GM21619 (cell line): ENCODE measurements at regions not wholly inside any gene's neighbourhood (a gene's known extent, or its start where the extent isn't known, plus 50 kb on each side); places are given as distances from the start of the nearest gene placed in this dataset.
"Not testable (repeated sequence)": the region's sequence is repeated elsewhere in the genome, so short reads cannot be mapped to it uniquely, and the experiment has no call there.

Experiments
- ATAC-seq: cut with Tn5 transposase; IDR thresholded peaks from one replicate; pipeline ENCODE4 v1.9.1; 2021; ENCODE audit not compliant: unreplicated experiment

- ATAC-seq: no peak
These were observed 103.0 kb upstream of the HES1 start for GRCh38 chr3:194032828-194033435.

- no peak for ATAC-seq
These were observed 101.3 kb upstream of the HES1 start for GRCh38 chr3:194034346-194035336.

- no peak for ATAC-seq
These were observed 100.4 kb upstream of the HES1 start for GRCh38 chr3:194035406-194036138.

GRCh38 chr3:194036842-194037241 is 99.1 kb upstream of the HES1 start:
- ATAC-seq: no peak

- ATAC-seq: not testable (repeated sequence)
These were observed 97.6 kb upstream of the HES1 start for GRCh38 chr3:194038346-194038745.

- ATAC-seq: no peak
These were observed 97.0 kb upstream of the HES1 start for GRCh38 chr3:194038960-194039359.

GRCh38 chr3:194040516-194041273 is 95.3 kb upstream of the HES1 start:
- no peak for ATAC-seq

- ATAC-seq: no peak
These were observed 93.0 kb upstream of the HES1 start for GRCh38 chr3:194042927-194043326.

- ATAC-seq: no peak
These were observed 92.4 kb upstream of the HES1 start for GRCh38 chr3:194043516-194043915.

GRCh38 chr3:194045289-194045688 is 90.7 kb upstream of the HES1 start:
- peak; percentile 93 for ATAC-seq

- no peak for ATAC-seq
These were observed 90.0 kb upstream of the HES1 start for GRCh38 chr3:194045919-194046318.

GRCh38 chr3:194046531-194046930 is 89.4 kb upstream of the HES1 start:
- no peak for ATAC-seq

GRCh38 chr3:194046995-194047645 is 88.8 kb upstream of the HES1 start:
- peak; percentile 55 for ATAC-seq

GRCh38 chr3:194049394-194049793 is 86.6 kb upstream of the HES1 start:
- ATAC-seq: no peak

- no peak for ATAC-seq
These were observed 85.1 kb upstream of the HES1 start for GRCh38 chr3:194050782-194051320.

GRCh38 chr3:194051366-194052149 is 84.4 kb upstream of the HES1 start:
- no peak for ATAC-seq

GRCh38 chr3:194053136-194053535 is 82.8 kb upstream of the HES1 start:
- ATAC-seq: no peak

GRCh38 chr3:194054016-194054415 is 81.9 kb upstream of the HES1 start:
- ATAC-seq: no peak

- ATAC-seq: no peak
These were observed 81.4 kb upstream of the HES1 start for GRCh38 chr3:194054540-194054939.
